ENCODE measurements at regions not wholly inside any gene's neighbourhood (a gene's known extent, or its start where the extent isn't known, plus 50 kb on each side); places are given as distances from the start of the nearest gene placed in this dataset.

DNA sequence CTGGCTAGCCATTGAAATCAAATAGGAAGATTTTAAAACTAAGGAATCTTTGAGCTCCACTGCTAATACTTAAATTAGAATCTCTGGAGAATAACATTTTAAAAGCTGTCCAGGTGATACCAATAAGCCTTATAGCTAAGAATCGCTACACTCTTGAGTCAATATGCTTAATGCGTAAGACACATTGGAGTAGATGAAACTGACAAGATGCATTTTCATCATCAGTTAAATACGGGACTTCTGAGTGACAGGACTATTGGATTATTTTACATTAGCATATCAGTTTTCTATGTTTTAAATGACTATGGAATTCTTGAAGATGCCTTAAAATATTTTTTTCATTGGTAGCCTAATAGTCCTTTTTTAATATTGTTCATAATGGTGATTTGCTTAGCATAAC, 80.2 kb downstream of the ATOH1 start:
- Mint-ChIP-seq H3K9me3 (no peaks in the 10 kb centered on the region), H3K27me3 (ENCODE audit: insufficient read depth) (no peaks in the 10 kb centered on the region), H3K4me1 (peaks cover under 1% of the 10 kb centered on the region), H3K4me3 (no peak overlapping the region), H3K27ac (no peak overlapping the region), H3K36me3 (ENCODE audit: low read depth) (no peaks in the 10 kb centered on the region)
- WGBS, 2 experiments (ENCODE audit: insufficient coverage in 1 of 2, insufficient read length in 1 of 2), result 93 to 100% methylated on average over 3 of the region's 3 CpGs
- Histone ChIP-seq H3K4me1 (ENCODE audit: control insufficient read depth, insufficient read depth, low read length) (no peaks in the 10 kb centered on the region), H3K27ac (ENCODE audit: low read depth, low read length) (no peak overlapping the region), H3K27me3 (ENCODE audit: control insufficient read depth, insufficient read depth, low read length, poor library complexity, severe bottlenecking) (no peaks in the 10 kb centered on the region), H3K9ac (ENCODE audit: extremely low read depth, low read length, poor library complexity, severe bottlenecking) (no peak overlapping the region), H3K36me3 (ENCODE audit: control insufficient read depth, insufficient read depth, low read length) (no peaks in the 10 kb centered on the region), H3K4me3 (ENCODE audit: low read length) (no peak overlapping the region), H3K9me3 (ENCODE audit: control insufficient read depth, low read length) (no peaks in the 10 kb centered on the region)
- TF ChIP-seq CTCF (conservative IDR thresholded peaks at IDR 0.05), result no peak
- no peak for DNase-seq

DNA sequence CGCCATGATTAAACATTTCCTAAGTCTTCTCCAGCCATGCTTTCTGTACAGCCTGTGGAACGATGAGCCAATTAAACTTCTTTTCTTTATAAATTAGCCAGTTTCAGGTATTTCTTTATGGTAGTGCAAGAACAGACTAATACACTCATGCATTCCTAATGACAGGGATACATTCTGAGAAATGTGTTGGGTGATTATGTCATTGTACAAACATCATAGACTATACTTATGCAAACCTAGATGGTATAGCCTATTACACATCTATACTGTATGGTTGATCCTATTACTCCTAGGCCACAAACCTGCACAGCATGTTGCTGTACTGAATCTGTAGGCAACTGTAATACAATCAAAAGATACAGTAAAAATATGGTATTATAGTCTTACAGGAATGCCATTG, 83.1 kb downstream of the ATOH1 start:
- no peaks in the 10 kb centered on the region for H3K27me3 ChIP-seq (ENCODE audit: control insufficient read depth, insufficient read depth, low read length, poor library complexity, severe bottlenecking)
- peaks cover 1% of the 10 kb centered on the region for H3K27me3 Mint-ChIP-seq (ENCODE audit: insufficient read depth)
- no peaks in the 10 kb centered on the region for H3K9me3 Mint-ChIP-seq

DNA sequence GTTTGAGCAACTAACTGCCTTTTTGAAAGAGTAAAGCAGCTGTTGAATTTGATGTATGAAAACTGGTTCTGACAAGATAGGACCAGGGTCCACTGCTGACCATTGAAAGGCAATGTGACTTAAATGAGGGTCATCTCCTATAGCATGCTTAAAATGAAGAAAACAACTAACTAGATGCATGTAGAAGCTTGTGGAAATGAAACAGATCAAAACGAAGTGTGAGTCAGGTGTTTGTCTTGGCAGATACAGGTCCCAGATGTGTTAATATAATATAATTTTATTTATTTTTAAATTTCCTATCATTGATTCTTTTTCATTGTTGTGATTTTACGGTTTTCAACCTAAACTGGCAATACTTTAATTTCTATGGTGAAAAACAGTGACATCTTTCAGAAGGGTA, 83.6 kb downstream of the ATOH1 start:
- Histone ChIP-seq H3K9ac (ENCODE audit: extremely low read depth, low read length, poor library complexity, severe bottlenecking) (no peak overlapping the region), H3K4me3 (ENCODE audit: low read length) (no peak overlapping the region), H3K9me3 (ENCODE audit: control insufficient read depth, low read length) (no peaks in the 10 kb centered on the region), H3K4me1 (ENCODE audit: control insufficient read depth, insufficient read depth, low read length) (no peaks in the 10 kb centered on the region), H3K27ac (ENCODE audit: low read depth, low read length) (no peak overlapping the region), H3K27me3 (ENCODE audit: control insufficient read depth, insufficient read depth, low read length, poor library complexity, severe bottlenecking) (no peaks in the 10 kb centered on the region), H3K36me3 (ENCODE audit: control insufficient read depth, insufficient read depth, low read length) (no peaks in the 10 kb centered on the region)
- no peak for DNase-seq
- H3K4me1 Mint-ChIP-seq, result no peaks in the 10 kb centered on the region
- no peak overlapping the region for H3K4me3 Mint-ChIP-seq
- no peak for TF ChIP-seq CTCF (conservative IDR thresholded peaks at IDR 0.05)
- no peaks in the 10 kb centered on the region for H3K36me3 Mint-ChIP-seq (ENCODE audit: low read depth)
- no peaks in the 10 kb centered on the region for H3K9me3 Mint-ChIP-seq
- WGBS, 2 experiments (ENCODE audit: insufficient coverage in 1 of 2, insufficient read length in 1 of 2), result 88% methylated on average over 1 of the region's 2 CpGs; no CpG with 5 or more reads in 1 of the 2 experiments
- peaks cover 1% of the 10 kb centered on the region for H3K27me3 Mint-ChIP-seq (ENCODE audit: insufficient read depth)
- no peak overlapping the region for H3K27ac Mint-ChIP-seq

More for the DNA sequence above, 83.1 kb downstream of the ATOH1 start:
- 90 to 100% methylated on average over 2 of the region's 2 CpGs for WGBS, 2 experiments (ENCODE audit: insufficient coverage in 1 of 2, insufficient read length in 1 of 2)
- H3K9ac ChIP-seq (ENCODE audit: extremely low read depth, low read length, poor library complexity, severe bottlenecking), result no peak overlapping the region
- no peak overlapping the region for H3K27ac ChIP-seq (ENCODE audit: low read depth, low read length)
- no peaks in the 10 kb centered on the region for H3K36me3 Mint-ChIP-seq (ENCODE audit: low read depth)
- H3K4me1 ChIP-seq (ENCODE audit: control insufficient read depth, insufficient read depth, low read length), result no peaks in the 10 kb centered on the region
- no peaks in the 10 kb centered on the region for H3K4me1 Mint-ChIP-seq
- no peak overlapping the region for H3K27ac Mint-ChIP-seq
- H3K4me3 Mint-ChIP-seq, result no peak overlapping the region
- H3K4me3 ChIP-seq (ENCODE audit: low read length), result no peak overlapping the region
- no peaks in the 10 kb centered on the region for H3K36me3 ChIP-seq (ENCODE audit: control insufficient read depth, insufficient read depth, low read length)
- no peak for DNase-seq
- TF ChIP-seq CTCF (conservative IDR thresholded peaks at IDR 0.05), result no peak
- no peaks in the 10 kb centered on the region for H3K9me3 ChIP-seq (ENCODE audit: control insufficient read depth, low read length)
